ENCODE measurements at regions not wholly inside any gene's neighbourhood (a gene's known extent, or its start where the extent isn't known, plus 50 kb on each side); places are given as distances from the start of the nearest gene placed in this dataset.

- TF ChIP-seq CTCF (conservative IDR thresholded peaks at IDR 0.05) (no peak), EZH2 (IDR thresholded peaks at IDR 0.05; ENCODE audit: low read depth) (no peak)
Measured at GRCh38 chr4:24645765-24646550, 61.6 kb upstream of the DHX15 start.
